Hepatocyte (in vitro differentiated cells): ENCODE measurements at regions not wholly inside any gene's neighbourhood (a gene's known extent, or its start where the extent isn't known, plus 50 kb on each side); places are given as distances from the start of the nearest gene placed in this dataset.

Source experiments
- DNase-seq: peaks from one replicate; pipeline ENCODE4 v3.0.0-alpha.2; 2016; ENCODE audit warnings: low spot score
- H2AFZ ChIP-seq: fragments of 200-600 bp; sonication (generic); 2 replicates; pipeline ENCODE4 v1.6.0; 2016; ENCODE audit warnings: antibody characterized with exemption, mild to moderate bottlenecking
- H3K27ac ChIP-seq: fragments of 200-600 bp; sonication (generic); 2 replicates; pipeline ENCODE4 v1.5.1; 2016; ENCODE audit warnings: mild to moderate bottlenecking
- H3K27me3 ChIP-seq: fragments of 200-600 bp; sonication (generic); 2 replicates; pipeline ENCODE4 v1.6.1; 2016
- H3K36me3 ChIP-seq: fragments of 200-600 bp; sonication (generic); replicated peaks from 2 replicates; pipeline ENCODE4 v1.5.1; 2016; ENCODE audit warnings: low read depth; ENCODE audit not compliant: insufficient read depth
- H3K4me1 ChIP-seq: fragments of 200-600 bp; sonication (generic); 2 replicates; pipeline ENCODE4 v1.5.1; 2016; ENCODE audit warnings: mild to moderate bottlenecking, moderate library complexity; ENCODE audit not compliant: insufficient read depth
- H3K4me2 ChIP-seq: fragments of 200-600 bp; sonication (generic); 2 replicates; pipeline ENCODE4 v1.6.0; 2016
- H3K4me3 ChIP-seq: fragments of 200-600 bp; sonication (generic); 2 replicates; pipeline ENCODE4 v1.5.1; 2016; ENCODE audit warnings: mild to moderate bottlenecking
- H3K79me2 ChIP-seq: fragments of 200-600 bp; sonication (generic); 2 replicates; pipeline ENCODE4 v1.6.0; 2017; ENCODE audit warnings: mild to moderate bottlenecking
- H3K9me2 ChIP-seq: fragments of 200-600 bp; sonication (generic); replicated peaks from 2 replicates; pipeline ENCODE4 v1.6.0; 2017; ENCODE audit warnings: mild to moderate bottlenecking; ENCODE audit not compliant: insufficient read depth
- H3K9me3 ChIP-seq: fragments of 200-600 bp; sonication (generic); 2 replicates; pipeline ENCODE4 v1.5.1; 2016; ENCODE audit warnings: low read depth, mild to moderate bottlenecking
- H4K20me1 ChIP-seq: fragments of 200-600 bp; sonication (generic); 2 replicates; pipeline ENCODE4 v1.6.0; 2016; ENCODE audit warnings: mild to moderate bottlenecking; ENCODE audit not compliant: insufficient read depth, poor library complexity, severe bottlenecking
- CTCF ChIP-seq: fragments of 200-600 bp; sonication (generic); IDR thresholded peaks from 2 replicates; pipeline ENCODE4 v1.5.1; 2016; ENCODE audit warnings: antibody characterized with exemption, mild to moderate bottlenecking; ENCODE audit not compliant: poor library complexity
- EZH2 ChIP-seq: fragments of 200-600 bp; sonication (generic); IDR thresholded peaks from 2 replicates; pipeline ENCODE4 v1.6.1; 2016; ENCODE audit warnings: antibody characterized with exemption, mild to moderate bottlenecking, borderline replicate concordance
- EZH2phosphoT487 ChIP-seq: fragments of 200-600 bp; sonication (generic); IDR thresholded peaks from one replicate; pipeline ENCODE4 v1.6.1; 2018; ENCODE audit warnings: antibody characterized with exemption, mild to moderate bottlenecking, low read depth, moderate library complexity; ENCODE audit not compliant: unreplicated experiment, severe bottlenecking
- whole genome bisulfite sequencing: methylation state at CpG from one replicate; pipeline ENCODE4 v1.1.6; 2016; ENCODE audit warnings: low lambda C conversion rate; ENCODE audit errors: missing lambda C conversion rate; 5-methylcytosine and 5-hydroxymethylcytosine counted together

- Histone ChIP-seq H3K27me3 (no peaks in the 10 kb centered on the region), H3K9me2 (no peaks in the 10 kb centered on the region), H3K4me2 (no peak overlapping the region), H3K36me3 (no peaks in the 10 kb centered on the region), H3K4me1 (no peaks in the 10 kb centered on the region), H4K20me1 (no peaks in the 10 kb centered on the region), H3K79me2 (no peaks in the 10 kb centered on the region), H3K27ac (no peak overlapping the region), H3K4me3 (no peak overlapping the region), H3K9me3 (no peaks in the 10 kb centered on the region), H2AFZ (no peak overlapping the region)
- no peak for DNase-seq
- WGBS = 92% methylated on average over 24 of the region's 25 CpGs
- TF ChIP-seq EZH2phosphoT487 = no peak
- TF ChIP-seq CTCF = no peak
- no peak for TF ChIP-seq EZH2
Observed at GRCh38 chr12:84128117-84128991, 784.2 kb downstream of the SLC6A15 start.

GRCh38 chr12:84124211-84124610 lies 788.4 kb downstream of the SLC6A15 start:
- no peaks in the 10 kb centered on the region for H3K9me2 ChIP-seq
- H3K36me3 ChIP-seq = no peaks in the 10 kb centered on the region
- H3K4me2 ChIP-seq = no peak overlapping the region
- H3K79me2 ChIP-seq = no peaks in the 10 kb centered on the region
- no peaks in the 10 kb centered on the region for H3K4me1 ChIP-seq
- no peaks in the 10 kb centered on the region for H3K27me3 ChIP-seq
- H3K9me3 ChIP-seq = no peaks in the 10 kb centered on the region
- no peak overlapping the region for H3K4me3 ChIP-seq
- no peak overlapping the region for H3K27ac ChIP-seq
- no peak for DNase-seq
- H4K20me1 ChIP-seq = no peaks in the 10 kb centered on the region
- 100% methylated on average over 1 of the region's 1 CpG for WGBS
- no peak overlapping the region for H2AFZ ChIP-seq
- TF ChIP-seq EZH2phosphoT487 (no peak), EZH2 (no peak), CTCF (no peak)

- Histone ChIP-seq H3K79me2 (no peaks in the 10 kb centered on the region), H2AFZ (no peak overlapping the region), H3K9me3 (no peaks in the 10 kb centered on the region), H3K4me2 (no peak overlapping the region), H4K20me1 (no peaks in the 10 kb centered on the region), H3K27me3 (no peaks in the 10 kb centered on the region), H3K4me1 (no peaks in the 10 kb centered on the region), H3K27ac (no peak overlapping the region), H3K36me3 (no peaks in the 10 kb centered on the region), H3K4me3 (no peak overlapping the region), H3K9me2 (no peaks in the 10 kb centered on the region)
- WGBS = 95% methylated on average over 3 of the region's 3 CpGs
- no peak for DNase-seq
- TF ChIP-seq EZH2 (no peak), EZH2phosphoT487 (no peak), CTCF (no peak)
Observed at GRCh38 chr12:84117190-84117589, 795.4 kb downstream of the SLC6A15 start.
